ENCODE measurements at regions not wholly inside any gene's neighbourhood (a gene's known extent, or its start where the extent isn't known, plus 50 kb on each side); places are given as distances from the start of the nearest gene placed in this dataset.

GRCh38 chr9:82736126-82736525 is 326.8 kb downstream of the RASEF start:
- no peak overlapping the region for H3K27ac ChIP-seq
- no peaks in the 10 kb centered on the region for H3K9me3 ChIP-seq
- H3K27me3 ChIP-seq: no peaks in the 10 kb centered on the region
- intact Hi-C loops (cut with DNase I; ENCODE audit: low total_unique reads) (no loop called here), in situ Hi-C loops (cut with MboI; ENCODE audit: low pct_ligation_motif_present in 1 of 4, low pct_unique_long_range_greater_than_20kb in 1 of 4, low sequenced_read_pairs in 3 of 4) (no loop called here)
- no peaks in the 10 kb centered on the region for H3K36me3 ChIP-seq
- TF ChIP-seq POLR2A (IDR thresholded peaks at IDR 0.05) (no peak), CTCF (IDR thresholded peaks at IDR 0.05) (no peak), EP300 (IDR thresholded peaks at IDR 0.05; ENCODE audit: low read depth) (no peak), POLR2AphosphoS5 (IDR thresholded peaks at IDR 0.05) (no peak)
- no peak overlapping the region for H3K4me3 ChIP-seq
- 90 to 100% methylated on average over 3 to 4 of the region's 4 CpGs for WGBS, 2 donors (ENCODE audit: low coverage in 1 of 2)
- no peak for DNase-seq
- H3K4me1 ChIP-seq: peaks cover 0 to 5% (median 2%) of the 10 kb centered on the region in 4 donors

GRCh38 chr9:82736701-82737100 is 326.2 kb downstream of the RASEF start:
- intact Hi-C loops (cut with DNase I; ENCODE audit: low total_unique reads): no loop called here

GRCh38 chr9:82745919-82746318 is 317.0 kb downstream of the RASEF start:
- no peak for TF ChIP-seq POLR2A (IDR thresholded peaks at IDR 0.05)
- TF ChIP-seq EP300 (IDR thresholded peaks at IDR 0.05; ENCODE audit: low read depth): no peak
- TF ChIP-seq CTCF (IDR thresholded peaks at IDR 0.05): no peak
- TF ChIP-seq POLR2AphosphoS5 (IDR thresholded peaks at IDR 0.05): no peak
- Histone ChIP-seq H3K27me3 (no peaks in the 10 kb centered on the region), H3K27ac (no peak overlapping the region), H3K4me3 (no peak overlapping the region), H3K9me3 (no peaks in the 10 kb centered on the region), H3K4me1 (no peaks in the 10 kb centered on the region), H3K36me3 (no peaks in the 10 kb centered on the region)
- in situ Hi-C loops (cut with MboI; ENCODE audit: low pct_ligation_motif_present in 1 of 4, low pct_unique_long_range_greater_than_20kb in 1 of 4, low sequenced_read_pairs in 3 of 4): no loop called here
- intact Hi-C loops (cut with DNase I; ENCODE audit: low total_unique reads): no loop called here
- DNase-seq: no peak
- WGBS, 2 donors (ENCODE audit: low coverage in 1 of 2): 92% methylated on average over 2 of the region's 2 CpGs; no CpG with 5 or more reads in 1 of the 2 donors

More at GRCh38 chr9:82736701-82737100, 326.2 kb downstream of the RASEF start:
- no peak overlapping the region for H3K27ac ChIP-seq
- no peak overlapping the region for H3K4me3 ChIP-seq
- 49 to 54% methylated on average over 2 of the region's 2 CpGs for WGBS, 2 donors (ENCODE audit: low coverage in 1 of 2)
- peaks cover 0 to 5% (median 2%) of the 10 kb centered on the region in 4 donors for H3K4me1 ChIP-seq
- H3K27me3 ChIP-seq: no peaks in the 10 kb centered on the region
- DNase-seq: no peak
- in situ Hi-C loops (cut with MboI; ENCODE audit: low pct_ligation_motif_present in 1 of 4, low pct_unique_long_range_greater_than_20kb in 1 of 4, low sequenced_read_pairs in 3 of 4): no loop called here
- TF ChIP-seq EP300 (IDR thresholded peaks at IDR 0.05; ENCODE audit: low read depth) (no peak), POLR2AphosphoS5 (IDR thresholded peaks at IDR 0.05) (no peak), POLR2A (IDR thresholded peaks at IDR 0.05) (no peak), CTCF (IDR thresholded peaks at IDR 0.05) (no peak)
- H3K36me3 ChIP-seq: no peaks in the 10 kb centered on the region
- no peaks in the 10 kb centered on the region for H3K9me3 ChIP-seq

DNA sequence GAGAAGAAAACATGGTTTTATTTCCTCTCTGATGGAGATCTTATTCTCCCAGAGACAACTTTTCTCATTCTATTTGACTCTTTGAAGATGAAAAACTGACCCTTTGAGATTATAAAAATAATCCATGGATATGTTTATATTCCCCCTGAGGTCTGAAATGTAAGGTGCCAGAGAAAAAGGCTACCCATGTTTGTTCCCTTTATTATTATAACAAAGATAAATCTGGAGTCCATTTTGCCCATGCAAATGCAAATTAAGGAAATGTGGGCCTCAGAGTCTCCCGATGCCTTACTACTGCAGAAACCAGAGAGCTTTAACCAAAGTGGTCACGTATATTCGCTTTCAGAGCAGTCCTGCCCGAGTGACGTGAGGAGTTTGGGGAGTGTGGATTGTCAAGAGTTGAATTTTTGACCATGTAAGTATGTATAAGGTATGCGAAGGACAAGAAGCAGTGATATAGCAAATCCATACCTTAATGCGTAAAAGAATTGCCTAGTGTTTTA is 312.5 kb downstream of the RASEF start:
- no peak for TF ChIP-seq EP300 (IDR thresholded peaks at IDR 0.05; ENCODE audit: low read depth)
- TF ChIP-seq POLR2AphosphoS5 (IDR thresholded peaks at IDR 0.05): no peak
- no peak for TF ChIP-seq CTCF (IDR thresholded peaks at IDR 0.05)
- no peak for TF ChIP-seq POLR2A (IDR thresholded peaks at IDR 0.05)
- no peaks in the 10 kb centered on the region for H3K36me3 ChIP-seq
- in situ Hi-C loops (cut with MboI; ENCODE audit: low pct_ligation_motif_present in 1 of 4, low pct_unique_long_range_greater_than_20kb in 1 of 4, low sequenced_read_pairs in 3 of 4) (no loop called here), intact Hi-C loops (cut with DNase I; ENCODE audit: low total_unique reads) (no loop called here)
- H3K4me1 ChIP-seq: no peaks in the 10 kb centered on the region
- no peak for DNase-seq
- H3K9me3 ChIP-seq: no peaks in the 10 kb centered on the region
- H3K4me3 ChIP-seq: no peak overlapping the region
- no peaks in the 10 kb centered on the region for H3K27me3 ChIP-seq
- WGBS, 2 donors (ENCODE audit: low coverage in 1 of 2): 81 to 85% methylated on average over 7 of the region's 7 CpGs
- no peak overlapping the region for H3K27ac ChIP-seq

Data from transverse colon (tissue), 4 donors.